ENCODE measurements at regions not wholly inside any gene's neighbourhood (a gene's known extent, or its start where the extent isn't known, plus 50 kb on each side); places are given as distances from the start of the nearest gene placed in this dataset.
"Not testable (repeated sequence)": the region's sequence is repeated elsewhere in the genome, so short reads cannot be mapped to it uniquely, and the experiment has no call there.

DNA sequence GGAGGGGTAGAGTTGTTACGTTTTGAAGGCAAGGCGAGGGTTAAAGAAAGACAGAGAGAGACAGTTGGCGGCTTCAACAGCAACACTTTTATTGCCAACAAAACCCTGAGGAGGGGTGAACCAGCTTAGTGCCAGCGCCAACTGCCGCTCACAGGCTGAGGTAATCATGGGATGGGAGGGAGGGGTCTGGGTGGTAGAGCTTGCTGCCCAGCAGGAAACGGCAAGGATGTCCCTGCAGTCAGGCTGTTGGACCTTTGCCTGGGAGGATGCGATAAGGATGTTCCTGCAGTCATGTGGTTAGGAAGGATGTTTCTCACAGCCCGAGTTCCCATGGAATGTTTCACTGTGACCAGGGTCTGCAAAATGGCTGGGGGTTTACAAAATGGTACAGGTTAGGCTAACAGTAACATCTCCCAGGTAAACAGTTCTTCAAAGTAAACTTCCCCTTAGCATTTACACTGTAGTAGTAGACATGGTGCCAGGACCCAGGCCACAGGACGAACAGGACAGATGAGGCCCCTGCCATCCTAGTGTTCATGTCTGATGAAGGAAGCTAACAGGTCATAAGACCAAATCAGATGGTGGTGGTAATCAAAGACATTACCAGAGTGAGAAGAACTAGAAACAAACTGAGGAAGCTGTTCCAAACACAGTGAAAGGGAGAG is 647.3 kb upstream of the DEFB115 start:
- Mint-ChIP-seq H3K27me3 (ENCODE audit: insufficient read depth) (peaks cover 1% of the 10 kb centered on the region; the same call in 1 of the 2 replicates), H3K36me3 (ENCODE audit: low read depth) (no peaks in the 10 kb centered on the region), H3K4me1 (ENCODE audit: low read depth) (no peaks in the 10 kb centered on the region), H3K27ac (no peak overlapping the region), H3K9me3 (peaks cover 28% of the 10 kb centered on the region), H3K4me3 (no peak overlapping the region)
- TF ChIP-seq, protein P1, sequence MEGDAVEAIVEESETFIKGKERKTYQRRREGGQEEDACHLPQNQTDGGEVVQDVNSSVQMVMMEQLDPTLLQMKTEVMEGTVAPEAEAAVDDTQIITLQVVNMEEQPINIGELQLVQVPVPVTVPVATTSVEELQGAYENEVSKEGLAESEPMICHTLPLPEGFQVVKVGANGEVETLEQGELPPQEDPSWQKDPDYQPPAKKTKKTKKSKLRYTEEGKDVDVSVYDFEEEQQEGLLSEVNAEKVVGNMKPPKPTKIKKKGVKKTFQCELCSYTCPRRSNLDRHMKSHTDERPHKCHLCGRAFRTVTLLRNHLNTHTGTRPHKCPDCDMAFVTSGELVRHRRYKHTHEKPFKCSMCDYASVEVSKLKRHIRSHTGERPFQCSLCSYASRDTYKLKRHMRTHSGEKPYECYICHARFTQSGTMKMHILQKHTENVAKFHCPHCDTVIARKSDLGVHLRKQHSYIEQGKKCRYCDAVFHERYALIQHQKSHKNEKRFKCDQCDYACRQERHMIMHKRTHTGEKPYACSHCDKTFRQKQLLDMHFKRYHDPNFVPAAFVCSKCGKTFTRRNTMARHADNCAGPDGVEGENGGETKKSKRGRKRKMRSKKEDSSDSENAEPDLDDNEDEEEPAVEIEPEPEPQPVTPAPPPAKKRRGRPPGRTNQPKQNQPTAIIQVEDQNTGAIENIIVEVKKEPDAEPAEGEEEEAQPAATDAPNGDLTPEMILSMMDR (IDR thresholded peaks at IDR 0.05): no peak
- DNase-seq: no peak

DNA sequence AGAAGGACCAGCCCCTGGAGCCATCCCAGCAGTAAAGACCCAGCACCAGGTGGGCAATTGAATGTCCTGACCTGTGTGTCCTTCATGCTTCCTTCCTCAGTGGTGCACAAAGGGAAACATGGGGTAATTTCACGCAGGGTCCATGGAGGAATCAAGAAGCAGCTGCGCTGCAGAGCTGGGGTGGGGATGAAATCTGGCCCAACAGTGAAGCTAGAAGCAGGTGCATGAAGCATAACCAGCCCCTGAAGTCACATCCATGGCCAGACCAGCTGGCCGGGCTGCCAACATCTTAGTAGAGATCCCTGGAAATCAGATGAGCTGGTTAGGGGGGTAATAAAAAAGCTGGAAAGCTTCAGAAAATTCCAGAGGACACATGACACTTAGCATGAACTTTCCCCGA is 646.7 kb upstream of the DEFB115 start:
- H3K4me3 Mint-ChIP-seq: no peak overlapping the region
- H3K27ac Mint-ChIP-seq: no peak overlapping the region
- DNase-seq: no peak
- peaks cover 31% of the 10 kb centered on the region for H3K9me3 Mint-ChIP-seq
- no peaks in the 10 kb centered on the region for H3K4me1 Mint-ChIP-seq (ENCODE audit: low read depth)
- peaks cover 1% of the 10 kb centered on the region for H3K27me3 Mint-ChIP-seq (ENCODE audit: insufficient read depth)
- H3K36me3 Mint-ChIP-seq (ENCODE audit: low read depth): no peaks in the 10 kb centered on the region
- TF ChIP-seq, protein P1 (IDR thresholded peaks at IDR 0.05): no peak

DNA sequence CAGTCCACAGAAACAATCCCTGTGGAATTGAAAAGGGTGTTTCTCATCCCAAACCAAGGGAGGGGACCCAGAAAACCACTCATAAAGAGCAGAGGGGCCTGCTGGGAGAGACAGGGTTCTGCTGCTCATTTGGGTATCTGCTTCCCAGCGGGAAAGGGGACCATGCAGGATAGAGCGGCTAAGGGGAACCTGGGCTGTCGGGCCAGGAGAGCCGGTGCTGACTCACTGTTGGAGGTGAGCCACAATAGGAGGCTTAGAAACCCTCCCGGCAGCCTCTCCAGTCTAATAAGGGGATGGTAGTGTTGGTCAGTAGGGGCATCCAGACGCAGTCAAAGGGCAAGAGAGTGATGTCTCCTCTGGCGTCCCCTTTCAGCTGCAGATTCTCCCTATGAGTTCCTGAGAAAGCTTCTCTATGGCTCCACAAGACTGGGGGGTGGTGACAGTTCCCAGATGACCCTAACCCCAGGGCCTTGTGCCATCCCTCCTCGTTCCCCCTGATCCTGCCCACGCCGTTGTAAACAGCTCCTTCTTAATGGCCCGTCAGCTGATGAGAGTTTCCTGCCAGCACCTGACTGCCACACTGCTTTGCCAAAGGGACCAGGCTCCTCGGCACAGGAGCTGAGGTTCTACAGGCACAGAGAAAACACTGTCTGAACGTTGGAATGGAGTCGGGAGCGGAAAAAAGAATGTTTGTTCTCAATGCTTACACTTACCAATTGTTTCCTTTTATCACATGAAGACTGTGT is 646.1 kb upstream of the DEFB115 start:
- H3K4me1 Mint-ChIP-seq (ENCODE audit: low read depth): no peaks in the 10 kb centered on the region
- DNase-seq: no peak
- H3K27me3 Mint-ChIP-seq (ENCODE audit: insufficient read depth): peaks cover 2% of the 10 kb centered on the region
- peaks cover 32% of the 10 kb centered on the region for H3K9me3 Mint-ChIP-seq
- no peak overlapping the region for H3K27ac Mint-ChIP-seq
- H3K4me3 Mint-ChIP-seq: no peak overlapping the region
- no peaks in the 10 kb centered on the region for H3K36me3 Mint-ChIP-seq (ENCODE audit: low read depth)
- TF ChIP-seq, protein P1 (IDR thresholded peaks at IDR 0.05): no peak

DNA sequence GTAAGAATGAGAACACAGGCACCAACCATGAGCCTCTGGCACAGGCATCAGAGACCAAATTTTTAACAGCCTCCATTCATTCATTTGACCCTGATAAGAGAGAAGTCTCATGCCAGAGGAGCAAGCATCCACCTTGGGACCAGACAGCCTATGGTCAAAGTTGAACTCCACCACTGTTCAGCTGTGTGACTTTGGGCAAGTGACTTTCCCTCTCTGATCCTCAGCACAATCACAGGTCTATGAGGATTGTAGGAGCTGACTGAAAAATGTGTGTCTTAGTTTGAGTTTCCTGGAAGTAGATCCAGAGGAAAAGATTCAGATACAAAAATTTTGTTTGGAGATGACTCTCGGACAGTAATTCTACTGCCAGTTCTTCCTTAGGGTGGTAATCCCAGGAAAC is 645.1 kb upstream of the DEFB115 start:
- H3K9me3 Mint-ChIP-seq: peaks cover 34% of the 10 kb centered on the region

DNA sequence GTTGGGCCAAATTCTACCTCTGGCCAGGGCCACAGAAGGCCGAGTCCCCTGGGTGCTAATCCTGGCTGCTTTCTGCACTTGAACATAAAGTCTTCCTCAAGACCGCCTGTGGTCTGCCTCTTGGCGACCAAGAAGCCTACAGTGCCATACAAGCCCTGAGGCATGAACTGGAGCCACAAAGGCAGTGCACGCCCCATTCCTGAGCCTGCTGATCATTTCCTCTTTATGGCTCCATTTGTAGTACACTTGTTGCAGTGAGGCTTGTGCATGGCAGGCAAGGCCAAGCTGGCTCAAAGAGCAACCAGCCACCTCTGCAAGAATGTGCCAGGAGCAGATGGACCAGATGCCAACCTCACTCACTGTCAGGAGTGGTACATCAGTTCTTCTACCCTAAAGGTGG is 636.1 kb upstream of the DEFB115 start:
- H3K4me1 Mint-ChIP-seq (ENCODE audit: low read depth); H3K27me3 Mint-ChIP-seq (ENCODE audit: insufficient read depth); H3K27ac Mint-ChIP-seq; H3K36me3 Mint-ChIP-seq (ENCODE audit: low read depth); H3K4me3 Mint-ChIP-seq: not testable (repeated sequence)
- peaks cover 33% of the 10 kb centered on the region for H3K9me3 Mint-ChIP-seq
- DNase-seq: peak; percentile 5

More for the DNA sequence above, 645.1 kb upstream of the DEFB115 start:
- H3K4me3 Mint-ChIP-seq: no peak overlapping the region
- H3K27me3 Mint-ChIP-seq (ENCODE audit: insufficient read depth): peaks cover 3% of the 10 kb centered on the region
- no peak overlapping the region for H3K27ac Mint-ChIP-seq
- no peaks in the 10 kb centered on the region for H3K4me1 Mint-ChIP-seq (ENCODE audit: low read depth)
- TF ChIP-seq, protein P1 (IDR thresholded peaks at IDR 0.05): no peak
- no peak for DNase-seq
- H3K36me3 Mint-ChIP-seq (ENCODE audit: low read depth): no peaks in the 10 kb centered on the region

DNA sequence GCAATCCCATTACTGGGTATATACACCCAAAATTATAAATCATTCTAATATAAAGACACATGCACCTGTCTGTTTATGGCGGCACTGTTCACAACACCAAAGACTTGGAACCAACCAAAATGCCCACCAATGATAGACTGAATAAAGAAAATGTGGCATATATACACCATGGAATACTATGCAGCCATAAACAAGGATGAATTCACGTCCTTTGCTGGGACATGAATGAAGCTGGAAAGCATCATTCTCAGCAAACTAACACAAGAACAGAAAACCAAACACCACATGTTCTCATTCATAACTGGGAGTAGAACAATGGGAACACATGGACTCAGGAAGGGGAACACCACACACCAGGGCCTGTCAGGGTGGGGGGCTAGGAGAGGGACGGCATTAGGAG is 633.2 kb upstream of the DEFB115 start:
- H3K36me3 Mint-ChIP-seq (ENCODE audit: low read depth); H3K27ac Mint-ChIP-seq; H3K4me1 Mint-ChIP-seq (ENCODE audit: low read depth); H3K27me3 Mint-ChIP-seq (ENCODE audit: insufficient read depth); H3K4me3 Mint-ChIP-seq; DNase-seq: not testable (repeated sequence)
- H3K9me3 Mint-ChIP-seq: peaks cover 37% of the 10 kb centered on the region

DNA sequence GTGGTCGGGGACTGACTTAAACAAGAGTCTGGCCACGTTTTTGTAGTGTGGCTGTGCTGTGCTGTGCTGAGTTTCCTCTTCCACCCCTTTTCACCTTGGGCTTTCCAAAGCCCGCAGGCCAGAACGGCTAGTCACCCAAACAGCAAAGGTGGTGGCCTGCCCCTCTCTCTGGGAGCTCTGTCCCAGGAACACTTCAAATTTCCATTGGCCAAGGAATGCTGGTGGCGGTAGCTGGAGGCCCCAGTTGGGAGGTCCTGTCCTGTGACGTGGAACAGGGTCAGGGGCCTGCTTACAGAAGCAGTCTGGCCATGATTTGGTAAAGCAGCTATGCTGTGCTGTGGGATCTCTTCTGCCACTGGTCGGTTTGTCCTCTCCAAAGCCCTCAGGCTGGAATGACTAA is 628.1 kb upstream of the DEFB115 start:
- H3K9me3 Mint-ChIP-seq: peaks cover 55% of the 10 kb centered on the region
- not testable (repeated sequence) for H3K27me3 Mint-ChIP-seq (ENCODE audit: insufficient read depth); H3K27ac Mint-ChIP-seq; H3K36me3 Mint-ChIP-seq (ENCODE audit: low read depth); H3K4me3 Mint-ChIP-seq; DNase-seq; H3K4me1 Mint-ChIP-seq (ENCODE audit: low read depth)

All from HFFc6 (cell line).